RWPE1 (cell line): ENCODE measurements at regions not wholly inside any gene's neighbourhood (a gene's known extent, or its start where the extent isn't known, plus 50 kb on each side); places are given as distances from the start of the nearest gene placed in this dataset.

Experiments
- CTCF ChIA-PET: fragments of 350-600 bp; sonication (Branson Sonifier 250); formaldehyde crosslinking; extraction: SDS; loops from one replicate; lab custom pipeline; 2021; lab: Yijun Ruan, JAX
- POLR2A ChIA-PET: fragments of 400-600 bp; formaldehyde crosslinking; extraction: SDS; loops from one replicate; lab custom pipeline; 2020; ENCODE audit warnings: antibody characterized with exemption; ENCODE audit not compliant: low non-redundant PET; lab: Yijun Ruan, JAX
- DNase-seq: peaks from one replicate; pipeline ENCODE4 v3.0.0; 2012; ENCODE audit warnings: low spot score
- H3K27ac ChIP-seq: fragments of 450-650 bp; 2 replicates; pipeline ENCODE4 v1.5.1; 2017
- CTCF ChIP-seq: fragments of 450-650 bp; conservative IDR thresholded peaks from 2 replicates; pipeline ENCODE4 v1.5.1; 2017; ENCODE audit warnings: low read depth, mild to moderate bottlenecking

DNA sequence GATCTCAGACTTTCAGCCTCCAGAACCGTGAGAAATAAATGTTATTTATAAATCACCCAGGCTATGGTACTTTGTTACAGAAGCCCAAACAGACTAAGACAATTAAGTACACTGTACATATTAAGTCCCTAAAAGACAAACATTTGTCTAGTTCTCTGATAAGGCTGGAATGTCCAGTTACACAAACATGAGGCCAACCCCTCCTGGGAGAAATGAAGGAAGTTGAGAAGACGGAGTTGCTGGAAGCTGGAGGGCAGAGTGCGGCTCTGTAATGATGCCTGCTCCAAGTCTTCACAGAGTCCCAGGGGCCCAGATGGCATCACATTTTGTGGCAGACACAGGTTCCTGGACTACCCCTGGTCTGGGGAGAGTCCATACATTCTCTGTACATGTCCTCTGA lies 79.2 kb upstream of the ST8SIA3 start:
- ChIA-PET CTCF (no interaction called here), POLR2A (no interaction called here)
- DNase-seq: no peak
- H3K27ac ChIP-seq: no peak overlapping the region
- TF ChIP-seq CTCF: no peak

- H3K27ac ChIP-seq: no peak overlapping the region
- TF ChIP-seq CTCF: no peak
- POLR2A ChIA-PET: no interaction called here
- CTCF ChIA-PET: no interaction called here
- DNase-seq: no peak
Measured at GRCh38 chr18:57275111-57275510, 77.2 kb upstream of the ST8SIA3 start.

DNA sequence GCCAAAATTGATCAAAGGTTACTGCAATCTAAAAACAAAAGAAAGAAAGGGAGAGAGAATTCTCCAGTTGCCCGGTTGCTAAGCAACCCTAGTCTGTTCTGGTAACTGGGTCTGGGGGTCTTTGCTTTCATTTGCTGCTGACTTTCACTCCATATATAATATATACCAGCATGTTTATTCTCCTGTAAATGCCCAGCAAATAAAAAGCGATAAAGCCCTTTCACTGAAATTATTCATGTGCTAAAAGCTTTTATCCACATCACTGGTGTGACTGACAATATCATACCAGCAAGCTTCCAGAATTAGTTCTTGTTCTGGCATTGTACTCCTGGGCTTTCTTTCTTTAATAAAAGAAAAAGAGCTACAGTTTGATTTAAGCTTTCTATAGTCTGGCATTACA lies 75.5 kb upstream of the ST8SIA3 start:
- ChIA-PET POLR2A (no interaction called here), CTCF (no interaction called here)
- no peak for TF ChIP-seq CTCF
- no peak overlapping the region for H3K27ac ChIP-seq
- DNase-seq: no peak

DNA sequence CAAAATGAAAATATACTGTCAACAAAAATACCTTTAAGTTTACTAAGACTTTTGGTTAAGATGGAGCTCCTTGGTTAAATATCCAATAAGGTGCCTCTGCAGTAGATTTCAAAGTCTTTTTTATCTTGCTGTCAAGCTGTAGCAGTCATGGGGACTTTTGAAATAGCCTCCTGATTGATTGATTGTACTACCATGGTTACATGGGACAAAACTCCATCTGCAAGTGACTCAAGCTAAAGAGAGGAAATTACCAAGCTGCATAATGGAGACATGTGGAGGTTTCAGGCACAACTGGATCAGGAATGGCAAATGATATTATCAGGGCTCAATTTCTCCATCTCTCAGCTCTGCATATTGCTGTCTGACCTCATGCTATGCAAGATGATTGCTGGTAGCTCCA lies 73.4 kb upstream of the ST8SIA3 start:
- POLR2A ChIA-PET: no interaction called here
- CTCF ChIA-PET: no interaction called here
- H3K27ac ChIP-seq: no peak overlapping the region
- TF ChIP-seq CTCF: no peak
- no peak for DNase-seq

DNA sequence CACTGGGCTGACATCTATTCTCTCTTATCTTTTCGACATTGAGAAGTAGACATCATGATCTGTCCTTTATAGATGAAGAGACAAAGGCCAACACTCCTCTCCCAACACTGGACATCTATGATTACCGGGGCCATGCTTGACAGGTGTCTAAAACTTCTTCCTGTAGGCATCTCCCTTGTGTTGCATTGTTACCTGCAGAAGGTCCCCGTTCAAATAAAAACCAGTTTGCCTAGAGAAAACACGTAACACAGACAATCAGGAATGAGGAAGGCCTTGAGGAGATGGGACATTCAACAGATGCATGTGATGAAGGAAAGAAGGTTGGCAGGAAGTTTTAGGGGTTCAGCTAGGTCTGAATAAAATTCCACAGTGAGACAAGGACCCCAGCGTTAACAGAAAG lies 70.8 kb upstream of the ST8SIA3 start:
- TF ChIP-seq CTCF: no peak
- DNase-seq: no peak
- no peak overlapping the region for H3K27ac ChIP-seq
- ChIA-PET CTCF (no interaction called here), POLR2A (no interaction called here)

GRCh38 chr18:57286949-57287348 lies 65.4 kb upstream of the ST8SIA3 start:
- DNase-seq: no peak
- no peak overlapping the region for H3K27ac ChIP-seq
- CTCF ChIA-PET: no interaction called here
- POLR2A ChIA-PET: no interaction called here
- no peak for TF ChIP-seq CTCF

DNA sequence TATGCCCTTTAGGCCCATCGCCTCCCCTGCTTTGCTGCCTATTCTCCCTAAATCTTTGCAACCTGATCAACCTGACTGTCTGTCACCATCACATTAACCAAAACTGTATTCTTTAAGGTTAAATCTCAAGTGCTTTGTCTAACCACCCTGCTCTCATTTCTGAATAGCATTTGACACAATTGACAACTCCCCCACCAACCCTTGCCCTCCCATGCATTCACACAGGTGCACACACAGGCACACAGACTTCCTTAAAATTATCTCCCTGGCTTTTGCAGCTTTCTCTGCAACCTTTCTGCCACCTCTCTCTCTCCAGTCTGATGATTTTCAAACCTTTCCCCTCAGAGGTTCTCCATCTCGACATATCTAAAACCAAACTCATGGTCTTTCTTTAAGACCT lies 64.6 kb upstream of the ST8SIA3 start:
- TF ChIP-seq CTCF: no peak
- POLR2A ChIA-PET: no interaction called here
- CTCF ChIA-PET: no interaction called here
- DNase-seq: no peak
- H3K27ac ChIP-seq: no peak overlapping the region
